ENCODE measurements at regions not wholly inside any gene's neighbourhood (a gene's known extent, or its start where the extent isn't known, plus 50 kb on each side); places are given as distances from the start of the nearest gene placed in this dataset.

DNA sequence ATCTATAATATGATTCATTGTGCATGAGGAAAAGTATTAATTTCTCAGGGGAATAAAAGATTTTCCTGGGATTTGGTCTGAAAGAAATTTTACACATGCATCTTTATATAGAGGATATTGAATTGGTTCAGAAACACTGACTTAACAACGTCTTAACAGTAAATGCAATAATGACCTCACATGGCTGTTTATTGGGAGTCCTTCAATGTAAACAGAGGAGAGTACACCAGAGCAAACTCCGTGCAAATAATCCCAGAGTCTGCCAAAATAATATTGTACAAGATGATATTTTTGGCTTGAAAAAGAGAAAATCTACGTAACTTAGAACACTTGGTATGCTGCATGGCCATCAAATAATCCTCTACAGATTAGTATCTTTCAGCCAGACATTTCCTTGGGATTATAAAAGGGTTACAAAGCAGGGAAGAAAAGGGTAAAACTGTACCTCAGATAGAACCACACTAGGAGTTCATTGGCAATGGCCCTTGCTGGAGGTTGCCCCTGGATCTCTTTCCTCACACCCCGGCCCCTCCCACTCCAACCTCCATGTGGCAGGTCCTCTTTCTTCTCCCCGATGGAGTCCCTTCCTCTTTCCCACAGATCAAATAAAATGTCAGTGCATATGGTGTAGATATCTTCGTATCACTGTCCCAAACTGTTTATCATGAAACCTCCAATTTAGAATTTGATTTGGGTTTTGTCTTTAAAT is 196.4 kb downstream of the EVX1 start:
- TF ChIP-seq, protein P1, sequence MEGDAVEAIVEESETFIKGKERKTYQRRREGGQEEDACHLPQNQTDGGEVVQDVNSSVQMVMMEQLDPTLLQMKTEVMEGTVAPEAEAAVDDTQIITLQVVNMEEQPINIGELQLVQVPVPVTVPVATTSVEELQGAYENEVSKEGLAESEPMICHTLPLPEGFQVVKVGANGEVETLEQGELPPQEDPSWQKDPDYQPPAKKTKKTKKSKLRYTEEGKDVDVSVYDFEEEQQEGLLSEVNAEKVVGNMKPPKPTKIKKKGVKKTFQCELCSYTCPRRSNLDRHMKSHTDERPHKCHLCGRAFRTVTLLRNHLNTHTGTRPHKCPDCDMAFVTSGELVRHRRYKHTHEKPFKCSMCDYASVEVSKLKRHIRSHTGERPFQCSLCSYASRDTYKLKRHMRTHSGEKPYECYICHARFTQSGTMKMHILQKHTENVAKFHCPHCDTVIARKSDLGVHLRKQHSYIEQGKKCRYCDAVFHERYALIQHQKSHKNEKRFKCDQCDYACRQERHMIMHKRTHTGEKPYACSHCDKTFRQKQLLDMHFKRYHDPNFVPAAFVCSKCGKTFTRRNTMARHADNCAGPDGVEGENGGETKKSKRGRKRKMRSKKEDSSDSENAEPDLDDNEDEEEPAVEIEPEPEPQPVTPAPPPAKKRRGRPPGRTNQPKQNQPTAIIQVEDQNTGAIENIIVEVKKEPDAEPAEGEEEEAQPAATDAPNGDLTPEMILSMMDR (IDR thresholded peaks at IDR 0.05) = no peak
- TF ChIP-seq EZH2 (IDR thresholded peaks at IDR 0.05) = no peak

Data from neural progenitor cell (in vitro differentiated cells).